ENCODE measurements at regions not wholly inside any gene's neighbourhood (a gene's known extent, or its start where the extent isn't known, plus 50 kb on each side); places are given as distances from the start of the nearest gene placed in this dataset.

DNA sequence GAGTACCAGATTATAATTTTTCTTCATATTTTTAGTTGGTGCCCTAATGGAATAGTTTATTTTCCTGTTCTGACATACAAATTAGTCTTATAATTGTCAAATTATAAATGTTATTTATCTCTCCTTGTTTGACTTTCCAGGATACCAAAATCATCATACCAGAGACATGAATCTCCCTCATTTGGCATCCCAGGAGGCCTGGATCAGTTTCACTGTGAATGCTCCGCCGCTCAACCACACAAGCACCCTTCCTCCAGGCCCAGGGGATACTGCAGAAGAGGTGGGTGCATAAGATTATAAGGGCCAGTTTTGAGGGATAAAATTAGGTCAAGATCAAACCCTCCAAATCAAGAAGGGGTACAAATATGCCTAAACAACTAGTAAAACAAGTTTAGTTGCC is 1229.3 kb downstream of the CDH12 start:
- TF ChIP-seq, protein P1, sequence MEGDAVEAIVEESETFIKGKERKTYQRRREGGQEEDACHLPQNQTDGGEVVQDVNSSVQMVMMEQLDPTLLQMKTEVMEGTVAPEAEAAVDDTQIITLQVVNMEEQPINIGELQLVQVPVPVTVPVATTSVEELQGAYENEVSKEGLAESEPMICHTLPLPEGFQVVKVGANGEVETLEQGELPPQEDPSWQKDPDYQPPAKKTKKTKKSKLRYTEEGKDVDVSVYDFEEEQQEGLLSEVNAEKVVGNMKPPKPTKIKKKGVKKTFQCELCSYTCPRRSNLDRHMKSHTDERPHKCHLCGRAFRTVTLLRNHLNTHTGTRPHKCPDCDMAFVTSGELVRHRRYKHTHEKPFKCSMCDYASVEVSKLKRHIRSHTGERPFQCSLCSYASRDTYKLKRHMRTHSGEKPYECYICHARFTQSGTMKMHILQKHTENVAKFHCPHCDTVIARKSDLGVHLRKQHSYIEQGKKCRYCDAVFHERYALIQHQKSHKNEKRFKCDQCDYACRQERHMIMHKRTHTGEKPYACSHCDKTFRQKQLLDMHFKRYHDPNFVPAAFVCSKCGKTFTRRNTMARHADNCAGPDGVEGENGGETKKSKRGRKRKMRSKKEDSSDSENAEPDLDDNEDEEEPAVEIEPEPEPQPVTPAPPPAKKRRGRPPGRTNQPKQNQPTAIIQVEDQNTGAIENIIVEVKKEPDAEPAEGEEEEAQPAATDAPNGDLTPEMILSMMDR (IDR thresholded peaks at IDR 0.05; ENCODE audit: low read depth, low read length) = no peak
- TF ChIP-seq, protein P2, sequence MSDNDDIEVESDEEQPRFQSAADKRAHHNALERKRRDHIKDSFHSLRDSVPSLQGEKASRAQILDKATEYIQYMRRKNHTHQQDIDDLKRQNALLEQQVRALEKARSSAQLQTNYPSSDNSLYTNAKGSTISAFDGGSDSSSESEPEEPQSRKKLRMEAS (IDR thresholded peaks at IDR 0.05; ENCODE audit: low read depth, low read length) = no peak
- no peak for TF ChIP-seq POLR2A (IDR thresholded peaks at IDR 0.05; ENCODE audit: extremely low read depth, insufficient read length)
